ENCODE measurements at regions not wholly inside any gene's neighbourhood (a gene's known extent, or its start where the extent isn't known, plus 50 kb on each side); places are given as distances from the start of the nearest gene placed in this dataset.

- peaks cover 2 to 17% of the 10 kb centered on the region in 2 experiments; a peak in 3 of 5 replicates for H3K27me3 ChIP-seq (ENCODE audit: control insufficient read depth in 2 of 2, insufficient read depth in 2 of 2, low read length in 2 of 2)
- ChIA-PET POLR2A (no interaction called here), CTCF (ENCODE audit: low intra/inter-chr PET ratio) (no interaction called here)
- intact Hi-C loops (cut with micrococcal nuclease) (no loop called here), in situ Hi-C loops (cut with MboI) (no loop called here)
- H3K4me3 ChIP-seq, result no peak overlapping the region
- BruUV-seq (replicated peaks), result no TSS peak
- FAIRE-seq (no peak), DNase-seq (ENCODE audit: extremely low read depth in 1 of 4, low spot score in 3 of 4) (no peak), ATAC-seq (no peak)
- no peak overlapping the region for H3K9ac ChIP-seq (ENCODE audit: insufficient read depth in 1 of 2, low read depth in 2 of 2, low read length in 2 of 2)
- no peaks in the 10 kb centered on the region for H3K4me1 ChIP-seq (replicated peaks in 1 of 2; ENCODE audit: control insufficient read depth in 2 of 2, insufficient read depth in 2 of 2, low read length in 2 of 2)
- H3K36me3 ChIP-seq (ENCODE audit: control insufficient read depth, insufficient read depth, low read length), result no peaks in the 10 kb centered on the region
- 3% methylated on average over 7 of the region's 7 CpGs for WGBS (ENCODE audit: insufficient coverage, low coverage, missing lambda C conversion rate)
- no peak overlapping the region for H3K27ac ChIP-seq (ENCODE audit: extremely low read depth, low read depth, low read length)
- H3K9me1 ChIP-seq (ENCODE audit: control insufficient read depth, insufficient read depth, low read length), result no peaks in the 10 kb centered on the region
- H2AFZ ChIP-seq (ENCODE audit: low read depth, low read length), result no peak overlapping the region
- H3K9me3 ChIP-seq (replicated peaks; ENCODE audit: control insufficient read depth, insufficient read depth, low read depth, low read length), result no peaks in the 10 kb centered on the region
- H3K4me2 ChIP-seq (ENCODE audit: insufficient read depth, low read length), result no peak overlapping the region
- H3K79me2 ChIP-seq (ENCODE audit: control insufficient read depth, insufficient read depth, low read length), result no peaks in the 10 kb centered on the region
- H4K20me1 ChIP-seq (replicated peaks; ENCODE audit: control insufficient read depth, insufficient read depth, low read length), result no peaks in the 10 kb centered on the region
- TF ChIP-seq, protein P1, sequence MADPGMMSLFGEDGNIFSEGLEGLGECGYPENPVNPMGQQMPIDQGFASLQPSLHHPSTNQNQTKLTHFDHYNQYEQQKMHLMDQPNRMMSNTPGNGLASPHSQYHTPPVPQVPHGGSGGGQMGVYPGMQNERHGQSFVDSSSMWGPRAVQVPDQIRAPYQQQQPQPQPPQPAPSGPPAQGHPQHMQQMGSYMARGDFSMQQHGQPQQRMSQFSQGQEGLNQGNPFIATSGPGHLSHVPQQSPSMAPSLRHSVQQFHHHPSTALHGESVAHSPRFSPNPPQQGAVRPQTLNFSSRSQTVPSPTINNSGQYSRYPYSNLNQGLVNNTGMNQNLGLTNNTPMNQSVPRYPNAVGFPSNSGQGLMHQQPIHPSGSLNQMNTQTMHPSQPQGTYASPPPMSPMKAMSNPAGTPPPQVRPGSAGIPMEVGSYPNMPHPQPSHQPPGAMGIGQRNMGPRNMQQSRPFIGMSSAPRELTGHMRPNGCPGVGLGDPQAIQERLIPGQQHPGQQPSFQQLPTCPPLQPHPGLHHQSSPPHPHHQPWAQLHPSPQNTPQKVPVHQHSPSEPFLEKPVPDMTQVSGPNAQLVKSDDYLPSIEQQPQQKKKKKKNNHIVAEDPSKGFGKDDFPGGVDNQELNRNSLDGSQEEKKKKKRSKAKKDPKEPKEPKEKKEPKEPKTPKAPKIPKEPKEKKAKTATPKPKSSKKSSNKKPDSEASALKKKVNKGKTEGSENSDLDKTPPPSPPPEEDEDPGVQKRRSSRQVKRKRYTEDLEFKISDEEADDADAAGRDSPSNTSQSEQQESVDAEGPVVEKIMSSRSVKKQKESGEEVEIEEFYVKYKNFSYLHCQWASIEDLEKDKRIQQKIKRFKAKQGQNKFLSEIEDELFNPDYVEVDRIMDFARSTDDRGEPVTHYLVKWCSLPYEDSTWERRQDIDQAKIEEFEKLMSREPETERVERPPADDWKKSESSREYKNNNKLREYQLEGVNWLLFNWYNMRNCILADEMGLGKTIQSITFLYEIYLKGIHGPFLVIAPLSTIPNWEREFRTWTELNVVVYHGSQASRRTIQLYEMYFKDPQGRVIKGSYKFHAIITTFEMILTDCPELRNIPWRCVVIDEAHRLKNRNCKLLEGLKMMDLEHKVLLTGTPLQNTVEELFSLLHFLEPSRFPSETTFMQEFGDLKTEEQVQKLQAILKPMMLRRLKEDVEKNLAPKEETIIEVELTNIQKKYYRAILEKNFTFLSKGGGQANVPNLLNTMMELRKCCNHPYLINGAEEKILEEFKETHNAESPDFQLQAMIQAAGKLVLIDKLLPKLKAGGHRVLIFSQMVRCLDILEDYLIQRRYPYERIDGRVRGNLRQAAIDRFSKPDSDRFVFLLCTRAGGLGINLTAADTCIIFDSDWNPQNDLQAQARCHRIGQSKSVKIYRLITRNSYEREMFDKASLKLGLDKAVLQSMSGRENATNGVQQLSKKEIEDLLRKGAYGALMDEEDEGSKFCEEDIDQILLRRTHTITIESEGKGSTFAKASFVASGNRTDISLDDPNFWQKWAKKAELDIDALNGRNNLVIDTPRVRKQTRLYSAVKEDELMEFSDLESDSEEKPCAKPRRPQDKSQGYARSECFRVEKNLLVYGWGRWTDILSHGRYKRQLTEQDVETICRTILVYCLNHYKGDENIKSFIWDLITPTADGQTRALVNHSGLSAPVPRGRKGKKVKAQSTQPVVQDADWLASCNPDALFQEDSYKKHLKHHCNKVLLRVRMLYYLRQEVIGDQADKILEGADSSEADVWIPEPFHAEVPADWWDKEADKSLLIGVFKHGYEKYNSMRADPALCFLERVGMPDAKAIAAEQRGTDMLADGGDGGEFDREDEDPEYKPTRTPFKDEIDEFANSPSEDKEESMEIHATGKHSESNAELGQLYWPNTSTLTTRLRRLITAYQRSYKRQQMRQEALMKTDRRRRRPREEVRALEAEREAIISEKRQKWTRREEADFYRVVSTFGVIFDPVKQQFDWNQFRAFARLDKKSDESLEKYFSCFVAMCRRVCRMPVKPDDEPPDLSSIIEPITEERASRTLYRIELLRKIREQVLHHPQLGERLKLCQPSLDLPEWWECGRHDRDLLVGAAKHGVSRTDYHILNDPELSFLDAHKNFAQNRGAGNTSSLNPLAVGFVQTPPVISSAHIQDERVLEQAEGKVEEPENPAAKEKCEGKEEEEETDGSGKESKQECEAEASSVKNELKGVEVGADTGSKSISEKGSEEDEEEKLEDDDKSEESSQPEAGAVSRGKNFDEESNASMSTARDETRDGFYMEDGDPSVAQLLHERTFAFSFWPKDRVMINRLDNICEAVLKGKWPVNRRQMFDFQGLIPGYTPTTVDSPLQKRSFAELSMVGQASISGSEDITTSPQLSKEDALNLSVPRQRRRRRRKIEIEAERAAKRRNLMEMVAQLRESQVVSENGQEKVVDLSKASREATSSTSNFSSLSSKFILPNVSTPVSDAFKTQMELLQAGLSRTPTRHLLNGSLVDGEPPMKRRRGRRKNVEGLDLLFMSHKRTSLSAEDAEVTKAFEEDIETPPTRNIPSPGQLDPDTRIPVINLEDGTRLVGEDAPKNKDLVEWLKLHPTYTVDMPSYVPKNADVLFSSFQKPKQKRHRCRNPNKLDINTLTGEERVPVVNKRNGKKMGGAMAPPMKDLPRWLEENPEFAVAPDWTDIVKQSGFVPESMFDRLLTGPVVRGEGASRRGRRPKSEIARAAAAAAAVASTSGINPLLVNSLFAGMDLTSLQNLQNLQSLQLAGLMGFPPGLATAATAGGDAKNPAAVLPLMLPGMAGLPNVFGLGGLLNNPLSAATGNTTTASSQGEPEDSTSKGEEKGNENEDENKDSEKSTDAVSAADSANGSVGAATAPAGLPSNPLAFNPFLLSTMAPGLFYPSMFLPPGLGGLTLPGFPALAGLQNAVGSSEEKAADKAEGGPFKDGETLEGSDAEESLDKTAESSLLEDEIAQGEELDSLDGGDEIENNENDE (IDR thresholded peaks at IDR 0.05; ENCODE audit: low read depth, low read length), result no peak
- TF ChIP-seq CREB3L1 (IDR thresholded peaks at IDR 0.05; ENCODE audit: borderline replicate concordance, low read depth) (no peak), XRCC4 (IDR thresholded peaks at IDR 0.05; ENCODE audit: extremely low read depth, insufficient read depth, insufficient read length) (no peak), LARP7 (IDR thresholded peaks at IDR 0.05) (no peak), NR3C1 (CRISPR knock-in tag; IDR thresholded peaks at IDR 0.05) (no peak), TSC22D4 (tag; IDR thresholded peaks at IDR 0.05) (no peak), TEAD1 (CRISPR knock-in tag; IDR thresholded peaks at IDR 0.05) (no peak), HDGF (IDR thresholded peaks at IDR 0.05) (no peak), ZNF668 (CRISPR knock-in tag; IDR thresholded peaks at IDR 0.05) (no peak)
Measured at GRCh38 chr2:129711816-129712675, 267.4 kb upstream of the RAB6C start.
